WTC11 (cell line): ENCODE measurements at regions not wholly inside any gene's neighbourhood (a gene's known extent, or its start where the extent isn't known, plus 50 kb on each side); places are given as distances from the start of the nearest gene placed in this dataset.

Experiments
- NR3C1 ChIP-seq: sonication (generic); formaldehyde crosslinking; conservative IDR thresholded peaks from 2 replicates; pipeline ENCODE4 v1.8.1; 2023; ENCODE audit warnings: low read depth, mild to moderate bottlenecking, missing genetic modification reagents
- TF ChIP-seq, protein P1 (sequence below): sonication (generic); formaldehyde crosslinking; IDR thresholded peaks from 2 replicates; pipeline ENCODE4 v1.8.1; 2023; ENCODE audit warnings: mild to moderate bottlenecking, missing genetic modification reagents, borderline replicate concordance

DNA sequence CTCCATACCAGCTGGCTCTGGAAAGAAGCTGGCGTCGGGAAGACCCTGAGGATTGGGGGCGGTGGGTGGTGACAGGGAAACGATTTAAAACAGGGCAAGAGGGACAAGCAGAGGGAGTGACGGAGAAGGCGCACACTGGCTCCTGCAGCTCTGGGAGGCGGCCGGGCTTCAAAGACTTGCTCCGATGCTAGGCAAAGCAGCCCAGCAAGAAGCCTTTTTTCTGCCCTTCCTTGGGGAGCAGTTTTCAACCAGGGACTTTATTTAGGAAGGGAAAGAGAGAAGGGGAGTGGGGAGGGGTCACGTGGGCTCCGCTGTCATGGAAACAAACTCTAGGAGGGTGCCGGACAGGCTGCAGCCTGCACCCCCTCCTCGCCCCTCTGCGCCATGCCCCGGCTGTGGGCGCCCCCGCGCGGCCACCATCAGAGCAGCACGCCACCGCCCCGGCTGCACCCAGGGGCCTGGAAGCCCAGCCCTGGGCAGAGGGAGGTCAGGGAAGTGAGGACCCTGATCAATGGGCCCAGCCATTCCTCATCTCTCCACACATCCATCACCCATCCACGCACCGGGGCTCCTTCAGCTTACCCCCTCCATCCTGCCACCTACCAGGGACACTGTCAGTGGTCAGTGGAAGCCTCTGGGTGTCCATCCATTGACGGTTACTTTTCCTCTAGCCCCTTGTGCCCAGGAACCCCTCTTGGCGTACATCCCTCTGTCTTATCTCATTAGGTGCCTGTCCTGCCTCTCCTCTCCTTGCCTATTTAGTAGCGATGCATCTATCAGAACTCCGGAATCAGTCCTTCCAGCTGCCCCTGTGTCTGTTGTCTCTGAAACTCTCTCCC, 66.6 kb upstream of the CCDC167 start:
- TF ChIP-seq NR3C1 (CRISPR knock-in tag) = no peak
- TF ChIP-seq, protein P1, sequence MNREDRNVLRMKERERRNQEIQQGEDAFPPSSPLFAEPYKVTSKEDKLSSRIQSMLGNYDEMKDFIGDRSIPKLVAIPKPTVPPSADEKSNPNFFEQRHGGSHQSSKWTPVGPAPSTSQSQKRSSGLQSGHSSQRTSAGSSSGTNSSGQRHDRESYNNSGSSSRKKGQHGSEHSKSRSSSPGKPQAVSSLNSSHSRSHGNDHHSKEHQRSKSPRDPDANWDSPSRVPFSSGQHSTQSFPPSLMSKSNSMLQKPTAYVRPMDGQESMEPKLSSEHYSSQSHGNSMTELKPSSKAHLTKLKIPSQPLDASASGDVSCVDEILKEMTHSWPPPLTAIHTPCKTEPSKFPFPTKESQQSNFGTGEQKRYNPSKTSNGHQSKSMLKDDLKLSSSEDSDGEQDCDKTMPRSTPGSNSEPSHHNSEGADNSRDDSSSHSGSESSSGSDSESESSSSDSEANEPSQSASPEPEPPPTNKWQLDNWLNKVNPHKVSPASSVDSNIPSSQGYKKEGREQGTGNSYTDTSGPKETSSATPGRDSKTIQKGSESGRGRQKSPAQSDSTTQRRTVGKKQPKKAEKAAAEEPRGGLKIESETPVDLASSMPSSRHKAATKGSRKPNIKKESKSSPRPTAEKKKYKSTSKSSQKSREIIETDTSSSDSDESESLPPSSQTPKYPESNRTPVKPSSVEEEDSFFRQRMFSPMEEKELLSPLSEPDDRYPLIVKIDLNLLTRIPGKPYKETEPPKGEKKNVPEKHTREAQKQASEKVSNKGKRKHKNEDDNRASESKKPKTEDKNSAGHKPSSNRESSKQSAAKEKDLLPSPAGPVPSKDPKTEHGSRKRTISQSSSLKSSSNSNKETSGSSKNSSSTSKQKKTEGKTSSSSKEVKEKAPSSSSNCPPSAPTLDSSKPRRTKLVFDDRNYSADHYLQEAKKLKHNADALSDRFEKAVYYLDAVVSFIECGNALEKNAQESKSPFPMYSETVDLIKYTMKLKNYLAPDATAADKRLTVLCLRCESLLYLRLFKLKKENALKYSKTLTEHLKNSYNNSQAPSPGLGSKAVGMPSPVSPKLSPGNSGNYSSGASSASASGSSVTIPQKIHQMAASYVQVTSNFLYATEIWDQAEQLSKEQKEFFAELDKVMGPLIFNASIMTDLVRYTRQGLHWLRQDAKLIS = no peak
